Kidney (tissue), 13 donors: ENCODE measurements at regions not wholly inside any gene's neighbourhood (a gene's known extent, or its start where the extent isn't known, plus 50 kb on each side); places are given as distances from the start of the nearest gene placed in this dataset.
A peak's percentile ranks its signal among the peaks of the same experiment; 100 is the strongest.

ENCODE experiments used
- DNase-seq, 5 donors: peaks; one replicate each; pipeline ENCODE4 v3.0.0-alpha.2; 2013 to 2020
- FAIRE-seq: peaks from 2 replicates; lab custom pipeline; 2012; peaks lifted over from hg19 to GRCh38; lab: Jason Lieb, UNC
- H3K27ac ChIP-seq, 2 donors: one replicate each; pipeline ENCODE4 v1.7.0; 2013; ENCODE audit warnings: low read depth in 2 of 2, low read length in 2 of 2, inconsistent platforms in 1 of 2
- H3K27me3 ChIP-seq: one replicate; pipeline ENCODE4 v1.7.1; 2013; ENCODE audit warnings: low read length, inconsistent platforms; ENCODE audit not compliant: control insufficient read depth, insufficient read depth
- H3K36me3 ChIP-seq, 3 donors: one replicate each; pipeline versions ENCODE4 v1.7.0 to v1.7.1; 2013; ENCODE audit warnings: low read length in 3 of 3, control low read depth in 1 of 3, inconsistent platforms in 1 of 3; ENCODE audit not compliant: insufficient read depth in 3 of 3, control insufficient read depth in 2 of 3
- H3K4me1 ChIP-seq, 3 donors: one replicate each; pipeline versions ENCODE4 v1.7.0 to v1.7.1; 2013; ENCODE audit warnings: low read length in 3 of 3, inconsistent platforms in 1 of 3, low read depth in 1 of 3; ENCODE audit not compliant: control insufficient read depth in 2 of 3, insufficient read depth in 2 of 3
- H3K4me3 ChIP-seq, 3 donors: one replicate each; pipeline versions ENCODE4 v1.7.0 to v1.8.1; 2013; ENCODE audit warnings: low read length in 3 of 3, control low read depth in 1 of 3, inconsistent platforms in 1 of 3
- H3K9ac ChIP-seq, 3 donors: one replicate each; pipeline versions ENCODE4 v1.7.0 to v1.7.1; 2013; ENCODE audit warnings: low read length in 3 of 3, control low read depth in 1 of 3, inconsistent platforms in 1 of 3
- H3K9me3 ChIP-seq, 3 donors: one replicate each; pipeline versions ENCODE4 v1.7.0 to v1.7.1; 2013; ENCODE audit warnings: low read length in 3 of 3, control low read depth in 1 of 3, inconsistent platforms in 1 of 3; ENCODE audit not compliant: control insufficient read depth in 2 of 3, insufficient read depth in 1 of 3
- intact Hi-C: fragments of 100-400 bp; cut with DNase I; formaldehyde crosslinking; loops from one replicate; pipeline ENCODE4 v1.11.1; 2022
- TF ChIP-seq, protein P1 (sequence below): IDR thresholded peaks from 3 replicates; pipeline ENCODE4 v1.5.1; 2012; ENCODE audit warnings: mild to moderate bottlenecking, moderate library complexity, borderline replicate concordance; ENCODE audit not compliant: insufficient read depth; ENCODE audit errors: extremely low read depth
- donor health status: control.
- donor health status: control.
- donor health status: control.
- donor health status: control.
- donor health status: control.
- donor health status: DM: yes; HTN: yes; CAD: no.
- donor health status: Normal renal cell carcinoma (clear cell type).

DNA sequence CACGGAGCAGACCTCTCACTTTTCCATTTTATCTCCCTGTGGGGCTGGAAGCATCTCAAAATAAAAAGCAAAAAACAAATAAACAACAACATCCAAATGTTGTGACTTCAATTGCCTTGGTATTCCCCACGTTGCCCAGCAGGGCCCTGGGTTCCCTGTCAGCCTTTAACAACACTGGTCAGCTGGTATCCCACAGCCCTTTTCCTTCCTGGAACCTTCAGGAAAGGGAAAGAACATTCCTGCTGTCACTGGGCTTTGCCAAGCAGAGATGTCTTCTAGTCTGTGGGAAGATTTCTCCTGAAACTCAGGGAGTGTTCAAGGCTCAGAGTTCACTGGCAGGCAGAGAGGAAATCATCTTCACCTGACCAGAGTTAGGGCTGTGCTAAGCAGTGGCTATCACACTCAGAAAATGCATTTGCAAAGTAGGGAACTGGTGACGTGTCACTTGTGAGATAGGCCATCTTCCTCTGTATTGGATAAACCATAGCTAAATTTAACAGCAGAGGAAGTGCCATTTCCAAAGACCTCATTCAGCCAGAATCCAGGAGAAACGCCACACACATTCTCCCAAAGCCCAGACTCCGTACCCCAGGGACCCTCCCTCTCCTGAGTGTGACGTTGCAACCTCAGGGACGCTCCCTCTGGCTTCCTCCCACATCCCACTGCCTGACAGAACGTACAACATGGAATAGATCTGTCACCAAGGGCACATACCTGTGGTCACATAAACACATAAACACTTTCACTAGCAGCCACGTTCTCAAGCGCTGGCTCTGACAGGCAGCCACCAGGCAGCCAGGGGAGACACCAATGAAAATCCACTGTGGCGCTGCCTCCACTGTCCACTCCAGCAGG, 274.0 kb upstream of the DAPK1 start:
- Histone ChIP-seq H3K27me3 (no peaks in the 10 kb centered on the region), H3K27ac (no peak overlapping the region), H3K4me3 (peak overlapping the region in 2 of 3 donors; percentile 7 to 39), H3K9ac (no peak overlapping the region), H3K36me3 (no peaks in the 10 kb centered on the region), H3K4me1 (peaks cover 0 to 3% (median 0%) of the 10 kb centered on the region in 3 donors), H3K9me3 (no peaks in the 10 kb centered on the region)
- TF ChIP-seq, protein P1, sequence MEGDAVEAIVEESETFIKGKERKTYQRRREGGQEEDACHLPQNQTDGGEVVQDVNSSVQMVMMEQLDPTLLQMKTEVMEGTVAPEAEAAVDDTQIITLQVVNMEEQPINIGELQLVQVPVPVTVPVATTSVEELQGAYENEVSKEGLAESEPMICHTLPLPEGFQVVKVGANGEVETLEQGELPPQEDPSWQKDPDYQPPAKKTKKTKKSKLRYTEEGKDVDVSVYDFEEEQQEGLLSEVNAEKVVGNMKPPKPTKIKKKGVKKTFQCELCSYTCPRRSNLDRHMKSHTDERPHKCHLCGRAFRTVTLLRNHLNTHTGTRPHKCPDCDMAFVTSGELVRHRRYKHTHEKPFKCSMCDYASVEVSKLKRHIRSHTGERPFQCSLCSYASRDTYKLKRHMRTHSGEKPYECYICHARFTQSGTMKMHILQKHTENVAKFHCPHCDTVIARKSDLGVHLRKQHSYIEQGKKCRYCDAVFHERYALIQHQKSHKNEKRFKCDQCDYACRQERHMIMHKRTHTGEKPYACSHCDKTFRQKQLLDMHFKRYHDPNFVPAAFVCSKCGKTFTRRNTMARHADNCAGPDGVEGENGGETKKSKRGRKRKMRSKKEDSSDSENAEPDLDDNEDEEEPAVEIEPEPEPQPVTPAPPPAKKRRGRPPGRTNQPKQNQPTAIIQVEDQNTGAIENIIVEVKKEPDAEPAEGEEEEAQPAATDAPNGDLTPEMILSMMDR, result no peak
- intact Hi-C loops, result no loop called here
- peak in 4 of 5 donors; percentile 51 to 76 (median 62) for DNase-seq
- FAIRE-seq, result no peak

GRCh38 chr9:87226896-87227295, 270.8 kb upstream of the DAPK1 start:
- no peaks in the 10 kb centered on the region for H3K9me3 ChIP-seq
- H3K4me1 ChIP-seq, result peaks cover 0 to 3% (median 0%) of the 10 kb centered on the region in 3 donors
- FAIRE-seq (no peak), DNase-seq (no peak)
- no peaks in the 10 kb centered on the region for H3K36me3 ChIP-seq
- TF ChIP-seq, protein P1, result no peak
- H3K9ac ChIP-seq, result no peak overlapping the region
- no peak overlapping the region for H3K4me3 ChIP-seq
- intact Hi-C loops, result no loop called here
- no peaks in the 10 kb centered on the region for H3K27me3 ChIP-seq
- H3K27ac ChIP-seq, result no peak overlapping the region

DNA sequence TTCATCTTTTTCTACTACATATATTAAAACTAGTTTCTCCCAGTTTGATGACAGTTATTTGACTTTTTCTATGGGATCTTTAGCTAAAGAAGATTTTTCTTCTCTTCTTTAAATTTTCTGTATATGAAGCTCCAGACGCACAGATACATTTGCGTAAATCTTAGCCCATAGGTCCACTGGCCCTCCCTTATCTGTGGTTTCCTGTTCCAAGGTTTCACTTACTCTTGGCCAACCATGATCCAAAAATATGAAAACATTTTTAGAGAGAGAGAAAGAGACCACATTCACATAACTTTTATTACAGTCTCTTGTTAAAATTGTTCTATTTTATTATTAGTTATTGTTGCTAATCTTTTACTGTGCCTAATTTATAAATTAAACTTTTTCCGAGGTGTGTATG, 270.2 kb upstream of the DAPK1 start:
- Histone ChIP-seq H3K9me3 (no peaks in the 10 kb centered on the region), H3K4me3 (no peak overlapping the region), H3K4me1 (peaks cover 0 to 3% (median 0%) of the 10 kb centered on the region in 3 donors), H3K27me3 (no peaks in the 10 kb centered on the region), H3K36me3 (no peaks in the 10 kb centered on the region), H3K27ac (no peak overlapping the region), H3K9ac (no peak overlapping the region)
- TF ChIP-seq, protein P1, result no peak
- intact Hi-C loops, result no loop called here
- peak; percentile 8 for FAIRE-seq
- no peak for DNase-seq
